ENCODE measurements at regions not wholly inside any gene's neighbourhood (a gene's known extent, or its start where the extent isn't known, plus 50 kb on each side); places are given as distances from the start of the nearest gene placed in this dataset.
"Not testable (repeated sequence)": the region's sequence is repeated elsewhere in the genome, so short reads cannot be mapped to it uniquely, and the experiment has no call there.

- no peak for DNase-seq
Observed at GRCh38 chr5:29054694-29055093, 2016.3 kb upstream of the CDH9 start.

DNA sequence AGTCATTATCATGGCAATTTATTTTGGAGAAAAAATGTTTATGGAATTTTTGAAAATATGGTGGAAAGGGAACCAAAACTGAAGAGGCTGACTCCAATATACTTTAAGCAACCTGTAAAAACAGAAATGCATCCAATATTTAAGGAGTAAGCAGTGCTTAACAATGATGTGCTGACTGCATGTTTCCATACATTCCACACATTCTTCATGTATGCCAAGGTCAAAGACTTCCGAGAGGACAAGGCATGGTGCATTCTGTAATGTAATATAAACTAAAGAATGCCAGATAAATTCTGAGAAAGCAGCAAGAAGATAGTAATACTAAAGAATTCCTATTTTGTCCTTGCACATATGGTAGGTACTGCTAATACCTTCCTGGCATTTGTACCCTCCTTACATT lies 2015.9 kb upstream of the CDH9 start:
- no peak for DNase-seq

DNA sequence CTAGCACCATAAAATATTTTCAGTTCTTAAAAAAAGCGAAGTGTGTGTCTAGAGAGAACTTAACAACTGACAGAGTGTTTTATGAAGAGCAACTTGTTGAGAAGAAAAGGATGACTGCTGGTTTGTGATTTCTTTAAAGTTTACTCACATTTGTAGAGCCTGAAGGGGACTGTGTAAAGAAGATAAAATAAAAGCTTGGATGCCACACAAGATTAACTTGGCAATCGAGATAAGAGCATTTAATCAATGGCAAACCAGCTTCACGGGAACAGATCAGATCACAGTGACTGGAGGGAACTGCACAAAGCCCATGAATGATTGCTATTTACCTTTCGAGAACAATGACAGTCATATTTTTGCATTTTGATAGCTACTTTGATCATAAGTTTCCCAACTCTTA lies 2013.1 kb upstream of the CDH9 start:
- DNase-seq: no peak

- no peak for DNase-seq
Observed at GRCh38 chr5:29042152-29042551, 2003.8 kb upstream of the CDH9 start.

DNA sequence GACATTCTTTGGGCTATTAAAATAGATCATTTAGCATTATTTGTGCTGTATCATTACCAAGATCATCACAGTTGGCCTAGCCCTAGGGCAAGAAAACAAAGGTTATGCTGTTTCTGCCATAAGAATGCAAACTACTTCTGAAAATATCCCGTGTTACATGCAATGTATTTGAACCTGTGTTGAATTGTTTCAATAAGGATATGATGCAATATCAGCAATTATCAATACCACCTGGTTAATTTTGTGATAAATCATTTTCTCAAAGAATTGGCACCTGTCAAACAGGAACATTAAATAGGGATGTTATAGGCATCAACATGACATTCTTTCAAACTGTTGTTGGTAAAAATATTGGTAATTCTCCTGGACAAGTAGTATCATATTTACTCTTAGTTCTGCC lies 2002.0 kb upstream of the CDH9 start:
- no peak for DNase-seq

- DNase-seq: no peak
Observed at GRCh38 chr5:29039994-29040393, 2001.6 kb upstream of the CDH9 start.

- DNase-seq: peak in 2 of 3 donors; percentile 1 to 18
Observed at GRCh38 chr5:29037716-29038115, 1999.3 kb upstream of the CDH9 start.

DNA sequence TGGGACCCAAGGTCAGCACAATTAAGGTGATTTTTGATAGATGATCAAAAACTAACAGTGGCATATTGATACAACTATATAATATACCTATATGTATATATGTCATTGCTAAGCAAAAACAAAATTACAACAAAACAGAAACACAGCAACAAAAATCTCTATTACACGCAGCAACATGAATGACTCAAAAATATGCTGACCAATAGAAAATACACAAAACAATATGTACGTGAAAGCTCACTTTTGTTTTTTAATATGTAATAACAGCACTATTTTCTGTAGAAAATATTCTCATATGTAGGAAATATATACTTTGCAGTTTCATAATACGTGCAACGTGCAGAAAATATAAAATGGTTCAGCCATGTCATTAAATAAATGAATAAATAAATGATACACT lies 1985.7 kb upstream of the CDH9 start:
- DNase-seq: no peak

- DNase-seq: no peak
Observed at GRCh38 chr5:29023541-29023940, 1985.2 kb upstream of the CDH9 start.

- DNase-seq: no peak
Observed at GRCh38 chr5:29017501-29017900, 1979.1 kb upstream of the CDH9 start.

- DNase-seq: no peak
Observed at GRCh38 chr5:29016067-29016466, 1977.7 kb upstream of the CDH9 start.

DNA sequence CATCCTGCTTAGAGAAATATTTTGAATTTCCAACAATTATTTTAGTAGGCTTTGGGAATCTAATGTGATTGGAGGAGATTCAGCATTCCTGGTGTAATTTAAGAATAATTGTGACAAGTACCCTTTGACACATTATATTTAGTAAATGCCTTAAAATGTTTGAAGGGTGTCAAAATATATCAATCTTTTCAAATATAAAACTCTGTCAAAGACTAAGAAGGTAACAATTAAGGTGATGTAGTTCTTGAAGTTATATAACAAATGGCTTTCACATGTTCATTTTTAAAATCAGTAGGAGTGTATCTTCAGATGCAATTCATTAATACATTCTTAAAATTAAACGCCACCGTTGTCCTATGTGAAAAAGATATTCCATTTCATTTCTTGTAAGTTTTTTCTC lies 1977.1 kb upstream of the CDH9 start:
- DNase-seq: no peak

DNA sequence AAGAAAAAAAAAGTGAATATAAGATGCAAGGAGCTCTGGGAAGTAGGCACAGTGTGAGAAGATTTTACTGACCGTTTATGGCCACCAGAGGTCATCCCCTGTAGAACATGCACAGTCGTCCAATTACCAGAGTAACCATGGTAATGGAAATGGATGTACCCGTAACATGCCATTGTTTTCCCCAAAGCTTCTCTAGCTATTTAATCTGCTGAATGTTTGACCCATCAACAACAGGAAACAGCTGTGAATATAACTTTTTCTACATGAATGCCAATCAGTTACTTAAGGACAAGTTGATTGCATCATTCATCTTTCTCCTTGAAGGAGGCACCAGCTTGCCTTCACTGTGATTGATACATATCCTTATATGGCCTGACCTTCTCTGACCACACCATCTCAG lies 1967.0 kb upstream of the CDH9 start:
- no peak for DNase-seq

DNA sequence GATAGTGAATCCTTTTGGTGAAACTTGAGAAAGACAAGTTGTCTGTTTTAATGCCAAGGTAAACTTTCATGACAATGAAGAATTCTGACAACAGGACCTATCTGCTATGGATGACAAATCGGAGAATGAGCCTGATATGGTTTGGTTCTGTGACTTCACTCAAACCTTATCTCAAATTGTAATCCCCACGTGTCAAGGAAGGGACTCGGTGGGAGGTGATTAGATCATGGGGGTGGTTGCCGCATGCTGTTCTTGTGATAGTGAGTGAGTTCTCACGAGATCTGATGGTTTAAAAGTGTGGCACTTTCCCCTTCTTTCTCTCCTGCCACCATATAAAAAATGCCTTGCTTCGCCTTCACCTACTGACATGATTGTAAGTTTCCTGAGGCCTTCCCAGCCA lies 1964.1 kb upstream of the CDH9 start:
- DNase-seq: no peak

- no peak for DNase-seq
Observed at GRCh38 chr5:29001666-29002065, 1963.3 kb upstream of the CDH9 start.

GRCh38 chr5:28984639-28985038 lies 1946.3 kb upstream of the CDH9 start:
- no peak for DNase-seq

DNA sequence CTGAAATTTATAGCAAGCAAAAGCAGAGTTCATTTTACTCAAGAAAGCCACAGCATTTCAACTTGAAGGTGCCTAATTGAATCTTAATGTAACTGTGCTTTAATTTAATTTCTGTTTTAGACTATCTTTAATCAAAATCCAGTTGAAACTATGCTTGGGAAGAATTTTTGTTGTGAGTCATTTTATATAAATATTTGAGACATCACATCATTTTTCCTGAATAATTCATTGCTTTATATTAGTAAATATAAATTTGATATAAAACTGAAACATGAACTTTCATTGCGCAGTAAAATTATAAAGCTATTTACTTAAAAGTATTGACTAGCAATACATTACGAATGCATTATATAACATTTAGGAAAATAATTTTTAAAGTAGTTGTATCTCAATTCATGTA lies 1937.1 kb upstream of the CDH9 start:
- DNase-seq: no peak

- no peak for DNase-seq
Observed at GRCh38 chr5:28967848-28968247, 1929.5 kb upstream of the CDH9 start.

DNA sequence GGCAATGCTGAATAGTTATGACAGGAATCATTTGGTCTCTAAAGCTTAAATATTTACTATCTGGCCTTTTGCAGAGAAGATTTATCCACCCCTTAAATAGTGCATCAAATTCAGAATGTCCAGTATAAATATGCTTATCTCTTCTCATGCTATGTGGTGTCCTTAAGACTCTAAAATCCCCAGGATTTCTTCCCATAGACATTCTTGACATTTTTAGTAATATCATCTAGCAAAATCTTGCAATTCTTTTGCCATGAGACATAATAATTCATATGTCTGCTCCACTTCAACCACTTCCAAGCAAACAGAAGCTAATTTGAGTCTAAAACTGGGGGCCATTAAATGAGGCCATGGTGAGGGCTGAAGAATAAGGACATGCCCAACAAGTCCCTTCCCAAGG lies 1923.4 kb upstream of the CDH9 start:
- DNase-seq: no peak

- no peak for DNase-seq
Observed at GRCh38 chr5:28958581-28958980, 1920.2 kb upstream of the CDH9 start.

DNA sequence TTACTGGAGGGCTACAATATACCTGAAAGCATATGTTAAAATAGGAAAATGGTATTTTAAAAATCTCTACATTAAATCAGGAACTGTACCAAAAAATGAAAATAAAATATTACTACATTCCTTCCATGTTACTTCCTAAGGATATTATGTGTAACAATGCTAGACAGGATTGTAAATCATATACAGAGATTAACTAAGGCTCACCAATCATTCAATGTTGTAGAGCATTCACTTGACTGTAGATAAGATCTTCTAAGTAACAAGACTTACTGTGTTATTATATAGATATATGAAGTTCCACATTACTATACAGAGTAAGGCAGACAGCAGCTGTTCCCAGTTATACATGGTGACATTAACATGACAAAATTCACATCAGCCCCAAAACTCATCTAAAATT lies 1919.1 kb upstream of the CDH9 start:
- DNase-seq: no peak

DNA sequence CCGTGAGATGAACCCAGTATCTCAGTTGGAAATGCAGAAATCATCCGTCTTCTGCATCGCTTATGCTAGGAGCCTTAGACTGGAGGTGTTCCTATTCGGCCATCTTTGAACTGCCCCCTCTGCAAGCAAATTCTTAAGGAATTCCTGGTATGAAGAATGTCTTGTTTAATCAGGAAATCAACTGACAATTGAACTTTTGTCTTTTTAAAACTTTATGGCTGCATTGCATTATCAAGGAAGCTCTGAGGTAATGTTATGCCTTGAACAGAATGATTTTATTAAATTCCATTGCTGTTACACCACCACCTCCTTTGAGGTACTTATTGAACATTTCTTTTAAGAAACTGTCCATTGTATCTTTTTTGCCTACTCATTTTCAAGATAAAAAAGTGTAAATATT lies 1915.7 kb upstream of the CDH9 start:
- no peak for DNase-seq

- DNase-seq: no peak
Observed at GRCh38 chr5:28947865-28948264, 1909.5 kb upstream of the CDH9 start.

DNA sequence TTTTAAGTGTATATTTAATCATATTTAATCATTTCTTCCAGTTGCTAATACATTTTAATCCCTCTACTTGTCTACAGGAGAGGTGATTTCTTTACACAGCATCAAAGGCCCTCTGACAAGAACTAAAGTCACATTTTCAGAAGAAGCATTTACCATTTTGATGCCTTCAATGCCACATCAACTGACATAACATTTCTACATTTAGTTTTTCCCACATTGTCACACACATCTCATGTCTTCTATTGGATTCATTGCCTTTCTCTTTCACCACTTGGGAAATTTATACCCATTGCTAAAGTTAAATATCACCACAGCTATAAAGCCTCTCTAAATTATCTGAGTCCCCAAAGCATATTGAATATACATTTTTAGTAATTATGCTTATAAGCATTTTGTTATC lies 1907.5 kb upstream of the CDH9 start:
- DNase-seq: no peak

GRCh38 chr5:28929366-28929765 lies 1891.0 kb upstream of the CDH9 start:
- not testable (repeated sequence) for DNase-seq

Measured in muscle of back (tissue), 3 donors.